Mesendoderm (in vitro differentiated cells): ENCODE measurements at regions not wholly inside any gene's neighbourhood (a gene's known extent, or its start where the extent isn't known, plus 50 kb on each side); places are given as distances from the start of the nearest gene placed in this dataset.
A peak's percentile ranks its signal among the peaks of the same experiment; 100 is the strongest.

Experiments
- DNase-seq: peaks from one replicate; pipeline ENCODE4 v3.0.0; 2013
- H2AK5ac ChIP-seq: 2 replicates; pipeline ENCODE4 v1.6.1; 2013; ENCODE audit warnings: low read length, inconsistent platforms
- H2BK120ac ChIP-seq: 2 replicates; pipeline ENCODE4 v1.6.1; 2013; ENCODE audit warnings: low read depth, mild to moderate bottlenecking, low read length, moderate library complexity, mixed read lengths
- H2BK15ac ChIP-seq: replicated peaks from 2 replicates; pipeline ENCODE4 v1.6.1; 2013; ENCODE audit warnings: low read depth, mild to moderate bottlenecking, moderate library complexity
- H2BK5ac ChIP-seq: 2 replicates; pipeline ENCODE4 v1.6.1; 2013; ENCODE audit warnings: low read length, inconsistent platforms
- H3K18ac ChIP-seq: 2 replicates; pipeline ENCODE4 v1.6.1; 2013; ENCODE audit warnings: mild to moderate bottlenecking, low read length, mixed read lengths
- H3K23ac ChIP-seq: one replicate; pipeline ENCODE4 v1.6.1; 2013; ENCODE audit warnings: low read length
- H3K27ac ChIP-seq: 2 replicates; pipeline ENCODE4 v1.5.1; 2013; ENCODE audit warnings: low read depth, mild to moderate bottlenecking, inconsistent platforms, low read length, moderate library complexity
- H3K27me3 ChIP-seq: 2 replicates; pipeline ENCODE4 v1.6.1; 2013; ENCODE audit warnings: low read length, control low read depth, mild to moderate bottlenecking, inconsistent platforms; ENCODE audit not compliant: insufficient read depth, poor library complexity
- H3K36me3 ChIP-seq: 2 replicates; pipeline ENCODE4 v1.6.1; 2013; ENCODE audit warnings: low read length, inconsistent platforms; ENCODE audit not compliant: control insufficient read depth, insufficient read depth
- H3K4ac ChIP-seq: one replicate; pipeline ENCODE4 v1.6.1; 2013; ENCODE audit warnings: low read depth, mild to moderate bottlenecking, low read length, moderate library complexity
- H3K4me1 ChIP-seq: 2 replicates; pipeline ENCODE4 v1.6.1; 2013; ENCODE audit warnings: low read depth, low read length, inconsistent platforms; ENCODE audit not compliant: control insufficient read depth
- H3K4me2 ChIP-seq: 2 replicates; pipeline ENCODE4 v1.6.1; 2013; ENCODE audit warnings: low read length
- H3K4me3 ChIP-seq: 2 replicates; pipeline ENCODE4 v1.5.1; 2013; ENCODE audit warnings: mild to moderate bottlenecking, low read length
- H3K56ac ChIP-seq: one replicate; pipeline ENCODE4 v1.6.1; 2013; ENCODE audit warnings: low read length
- H3K79me1 ChIP-seq: 2 replicates; pipeline ENCODE4 v1.6.1; 2013; ENCODE audit warnings: low read length, inconsistent platforms
- H3K79me2 ChIP-seq: 2 replicates; pipeline ENCODE4 v1.6.1; 2013; ENCODE audit warnings: mild to moderate bottlenecking, low read length; ENCODE audit not compliant: control insufficient read depth, insufficient read depth
- H3K9ac ChIP-seq: 2 replicates; pipeline ENCODE4 v1.6.1; 2013; ENCODE audit warnings: low read length, inconsistent platforms
- H4K5ac ChIP-seq: one replicate; pipeline ENCODE4 v1.6.1; 2013; ENCODE audit warnings: low read length
- H4K8ac ChIP-seq: one replicate; pipeline ENCODE4 v1.6.1; 2013; ENCODE audit warnings: low read depth, mild to moderate bottlenecking, control low read depth, low read length, moderate library complexity
- WGBS: extraction: QIAGEN DNeasy Blood & Tissue Kit; methylation state at CpG from one replicate; pipeline ENCODE4 v1.1.7; 2013; ENCODE audit warnings: low lambda C conversion rate, missing lambda C conversion rate; ENCODE audit not compliant: insufficient coverage; ENCODE audit errors: extremely low coverage; 5-methylcytosine and 5-hydroxymethylcytosine counted together

DNA sequence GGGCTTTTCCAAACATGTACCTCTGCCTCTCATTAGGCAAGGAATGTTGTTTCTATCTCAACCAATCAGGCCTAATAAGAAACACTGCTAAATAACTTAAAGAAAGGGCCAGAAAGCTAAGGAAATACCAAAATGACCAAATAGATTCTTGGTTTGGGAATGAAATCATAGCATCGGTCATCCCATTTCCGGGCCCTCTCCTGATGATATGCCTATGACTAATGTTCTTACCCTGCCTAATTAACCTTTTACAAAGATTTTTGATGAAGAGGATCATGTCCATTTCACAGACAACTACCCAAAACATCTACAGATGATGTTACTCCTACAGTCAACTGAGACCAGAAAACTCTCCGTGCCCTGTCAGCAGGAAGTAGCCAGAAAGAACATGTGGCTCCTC is 164.0 kb downstream of the DDX3Y start:
- no peak overlapping the region for H2BK15ac ChIP-seq
- H3K4me1 ChIP-seq, result no peaks in the 10 kb centered on the region
- H2BK120ac ChIP-seq, result no peak overlapping the region
- no peak overlapping the region for H2AK5ac ChIP-seq
- no peak overlapping the region for H2BK5ac ChIP-seq
- no peak overlapping the region for H3K56ac ChIP-seq
- no peak overlapping the region for H3K27ac ChIP-seq
- no peak for DNase-seq
- H4K5ac ChIP-seq, result no peak overlapping the region
- no peak overlapping the region for H4K8ac ChIP-seq
- H3K79me2 ChIP-seq, result no peaks in the 10 kb centered on the region
- no peak overlapping the region for H3K18ac ChIP-seq
- H3K4me2 ChIP-seq, result no peak overlapping the region
- no peak overlapping the region for H3K4ac ChIP-seq
- no peaks in the 10 kb centered on the region for H3K27me3 ChIP-seq
- WGBS, result no CpG with 5 or more reads among the region's 3 CpGs
- no peak overlapping the region for H3K23ac ChIP-seq
- no peak overlapping the region for H3K4me3 ChIP-seq
- no peaks in the 10 kb centered on the region for H3K79me1 ChIP-seq
- H3K36me3 ChIP-seq, result no peaks in the 10 kb centered on the region
- H3K9ac ChIP-seq, result no peak overlapping the region

GRCh38 chrY:13069111-13069510 is 164.4 kb downstream of the DDX3Y start:
- Histone ChIP-seq H3K18ac (no peak overlapping the region), H3K36me3 (no peaks in the 10 kb centered on the region), H4K5ac (no peak overlapping the region), H3K4ac (no peak overlapping the region), H2BK15ac (no peak overlapping the region), H3K27ac (no peak overlapping the region), H2BK120ac (no peak overlapping the region), H3K9ac (no peak overlapping the region), H3K79me2 (no peaks in the 10 kb centered on the region), H3K23ac (no peak overlapping the region), H2BK5ac (no peak overlapping the region), H3K4me2 (no peak overlapping the region), H3K27me3 (no peaks in the 10 kb centered on the region), H3K79me1 (no peaks in the 10 kb centered on the region), H4K8ac (no peak overlapping the region), H2AK5ac (no peak overlapping the region), H3K56ac (no peak overlapping the region), H3K4me3 (no peak overlapping the region), H3K4me1 (no peaks in the 10 kb centered on the region)
- no peak for DNase-seq

GRCh38 chrY:13082748-13083147 is 178.1 kb downstream of the DDX3Y start:
- H2BK120ac ChIP-seq, result no peak overlapping the region
- H2BK5ac ChIP-seq, result no peak overlapping the region
- no peak overlapping the region for H3K56ac ChIP-seq
- no peaks in the 10 kb centered on the region for H3K4me1 ChIP-seq
- H2BK15ac ChIP-seq, result no peak overlapping the region
- no peaks in the 10 kb centered on the region for H3K36me3 ChIP-seq
- no peak overlapping the region for H4K8ac ChIP-seq
- no peak overlapping the region for H3K23ac ChIP-seq
- H3K79me2 ChIP-seq, result no peaks in the 10 kb centered on the region
- no peaks in the 10 kb centered on the region for H3K27me3 ChIP-seq
- H3K4me3 ChIP-seq, result no peak overlapping the region
- no peak overlapping the region for H4K5ac ChIP-seq
- H3K79me1 ChIP-seq, result no peaks in the 10 kb centered on the region
- DNase-seq, result peak; percentile 40
- H2AK5ac ChIP-seq, result no peak overlapping the region
- no peak overlapping the region for H3K27ac ChIP-seq
- no peak overlapping the region for H3K18ac ChIP-seq
- no peak overlapping the region for H3K9ac ChIP-seq
- H3K4me2 ChIP-seq, result no peak overlapping the region
- no peak overlapping the region for H3K4ac ChIP-seq

GRCh38 chrY:13091575-13091974 is 186.9 kb downstream of the DDX3Y start:
- H3K9ac ChIP-seq, result no peak overlapping the region
- H3K27me3 ChIP-seq, result no peaks in the 10 kb centered on the region
- H3K79me2 ChIP-seq, result no peaks in the 10 kb centered on the region
- DNase-seq, result peak; percentile 83
- H2BK120ac ChIP-seq, result no peak overlapping the region
- no CpG with 5 or more reads among the region's 5 CpGs for WGBS
- H3K23ac ChIP-seq, result no peak overlapping the region
- no peak overlapping the region for H3K4me2 ChIP-seq
- H3K4me3 ChIP-seq, result no peak overlapping the region
- no peaks in the 10 kb centered on the region for H3K4me1 ChIP-seq
- no peak overlapping the region for H2AK5ac ChIP-seq
- no peak overlapping the region for H4K5ac ChIP-seq
- H3K4ac ChIP-seq, result no peak overlapping the region
- H3K56ac ChIP-seq, result no peak overlapping the region
- no peak overlapping the region for H2BK5ac ChIP-seq
- H3K36me3 ChIP-seq, result no peaks in the 10 kb centered on the region
- no peaks in the 10 kb centered on the region for H3K79me1 ChIP-seq
- H3K18ac ChIP-seq, result no peak overlapping the region
- H3K27ac ChIP-seq, result no peak overlapping the region
- no peak overlapping the region for H2BK15ac ChIP-seq
- no peak overlapping the region for H4K8ac ChIP-seq

- Histone ChIP-seq H2BK15ac (no peak overlapping the region), H3K56ac (no peak overlapping the region), H3K4ac (no peak overlapping the region), H3K4me1 (no peaks in the 10 kb centered on the region), H3K4me3 (no peak overlapping the region), H3K79me2 (no peaks in the 10 kb centered on the region), H3K4me2 (no peak overlapping the region), H3K9ac (no peak overlapping the region), H3K27ac (no peak overlapping the region), H4K8ac (no peak overlapping the region), H2BK5ac (no peak overlapping the region), H3K18ac (no peak overlapping the region), H3K79me1 (no peaks in the 10 kb centered on the region), H2BK120ac (no peak overlapping the region), H3K27me3 (no peaks in the 10 kb centered on the region), H2AK5ac (no peak overlapping the region), H4K5ac (no peak overlapping the region), H3K36me3 (no peaks in the 10 kb centered on the region), H3K23ac (no peak overlapping the region)
- DNase-seq, result peak; percentile 34
- WGBS, result no CpG with 5 or more reads among the region's 2 CpGs
Observed at GRCh38 chrY:13092986-13093385, 188.3 kb downstream of the DDX3Y start.

DNA sequence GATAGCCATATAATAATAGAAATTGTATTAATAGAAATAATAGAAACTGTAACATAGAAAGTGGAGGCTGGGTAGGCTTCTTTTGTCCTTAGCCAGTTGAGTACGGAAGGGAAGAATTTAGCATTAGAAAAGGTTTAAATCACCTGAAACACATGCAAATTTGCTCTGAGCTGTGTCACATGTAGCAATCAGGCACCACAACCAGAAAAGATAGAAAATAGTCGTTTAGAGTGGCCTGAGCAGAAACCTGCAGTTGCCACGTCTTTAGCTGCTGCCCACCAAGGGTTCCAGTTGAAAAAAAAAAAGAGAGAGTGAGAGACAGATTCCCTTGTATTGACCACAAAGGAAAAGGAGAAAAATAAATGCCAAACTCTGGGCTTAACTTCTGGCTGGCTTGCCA is 188.8 kb downstream of the DDX3Y start:
- WGBS, result no CpG with 5 or more reads among the region's 3 CpGs
- no peak overlapping the region for H2BK120ac ChIP-seq
- no peak overlapping the region for H3K18ac ChIP-seq
- H3K27me3 ChIP-seq, result no peaks in the 10 kb centered on the region
- no peak overlapping the region for H3K4me2 ChIP-seq
- no peak overlapping the region for H3K4me3 ChIP-seq
- peak; percentile 17 for DNase-seq
- H3K56ac ChIP-seq, result no peak overlapping the region
- H3K27ac ChIP-seq, result no peak overlapping the region
- H4K8ac ChIP-seq, result no peak overlapping the region
- no peaks in the 10 kb centered on the region for H3K4me1 ChIP-seq
- H3K9ac ChIP-seq, result no peak overlapping the region
- no peaks in the 10 kb centered on the region for H3K36me3 ChIP-seq
- no peak overlapping the region for H3K23ac ChIP-seq
- no peak overlapping the region for H2BK15ac ChIP-seq
- no peak overlapping the region for H2BK5ac ChIP-seq
- no peak overlapping the region for H4K5ac ChIP-seq
- H2AK5ac ChIP-seq, result no peak overlapping the region
- no peaks in the 10 kb centered on the region for H3K79me1 ChIP-seq
- no peaks in the 10 kb centered on the region for H3K79me2 ChIP-seq
- H3K4ac ChIP-seq, result no peak overlapping the region
